AG04450 (cell line): ENCODE measurements at regions not wholly inside any gene's neighbourhood (a gene's known extent, or its start where the extent isn't known, plus 50 kb on each side); places are given as distances from the start of the nearest gene placed in this dataset.

Experiments used
- CTCF ChIA-PET: fragments of 300-600, 350-600 bp; formaldehyde crosslinking; extraction: SDS; loops from one replicate; lab custom pipeline; 2022; ENCODE audit warnings: antibody characterized with exemption, inconsistent platforms; lab: Charles Lee
- POLR2A ChIA-PET: fragments of 350-600 bp; formaldehyde crosslinking; extraction: SDS; loops from one replicate; lab custom pipeline; 2021; ENCODE audit warnings: antibody characterized with exemption, inconsistent platforms; lab: Yijun Ruan, JAX
- DNase-seq: peaks from one replicate; pipeline ENCODE4 v3.0.0-alpha.2; 2011; ENCODE audit warnings: low read depth, low spot score
- H3K27ac ChIP-seq: one replicate; pipeline ENCODE4 v1.5.1; 2012; ENCODE audit warnings: low read depth, low read length, control low read depth
- H3K27me3 ChIP-seq: one replicate; pipeline ENCODE4 v1.6.0; 2012; ENCODE audit warnings: low read length; ENCODE audit not compliant: control insufficient read depth, insufficient read depth
- H3K4me3 ChIP-seq: 2 replicates; pipeline ENCODE4 v1.5.1; 2011; ENCODE audit warnings: mild to moderate bottlenecking, low read depth, low read length, control low read depth
- H3K9me3 ChIP-seq: 2 replicates; pipeline ENCODE4 v1.5.1; 2012; ENCODE audit warnings: low read length; ENCODE audit not compliant: control insufficient read depth, insufficient read depth
- CTCF ChIP-seq: IDR thresholded peaks from 2 replicates; pipeline ENCODE4 v1.5.1; 2011; ENCODE audit warnings: low read depth, low read length, control low read depth, inconsistent platforms

- TF ChIP-seq CTCF, result no peak
- no peaks in the 10 kb centered on the region for H3K27me3 ChIP-seq
- CTCF ChIA-PET, result no interaction called here
- no peak overlapping the region for H3K4me3 ChIP-seq
- DNase-seq, result no peak
- POLR2A ChIA-PET, result no interaction called here
- no peak overlapping the region for H3K27ac ChIP-seq
- no peaks in the 10 kb centered on the region for H3K9me3 ChIP-seq
Measured at GRCh38 chr13:78401873-78402707, 201.3 kb downstream of the POU4F1 start.

- TF ChIP-seq CTCF, result no peak
- no peaks in the 10 kb centered on the region for H3K9me3 ChIP-seq
- H3K4me3 ChIP-seq, result no peak overlapping the region
- DNase-seq, result no peak
- POLR2A ChIA-PET, result no interaction called here
- CTCF ChIA-PET, result no interaction called here
- H3K27me3 ChIP-seq, result no peaks in the 10 kb centered on the region
- H3K27ac ChIP-seq, result no peak overlapping the region
Measured at GRCh38 chr13:78398743-78399410, 204.5 kb downstream of the POU4F1 start.

GRCh38 chr13:78393286-78394142 lies 209.8 kb downstream of the POU4F1 start:
- no peaks in the 10 kb centered on the region for H3K27me3 ChIP-seq
- H3K27ac ChIP-seq, result no peak overlapping the region
- CTCF ChIA-PET, result no interaction called here
- no peak for TF ChIP-seq CTCF
- POLR2A ChIA-PET, result no interaction called here
- H3K4me3 ChIP-seq, result no peak overlapping the region
- DNase-seq, result no peak
- no peaks in the 10 kb centered on the region for H3K9me3 ChIP-seq

GRCh38 chr13:78383899-78384298 lies 219.5 kb downstream of the POU4F1 start:
- POLR2A ChIA-PET, result no interaction called here
- CTCF ChIA-PET, result no interaction called here
- Histone ChIP-seq H3K4me3 (no peak overlapping the region), H3K9me3 (no peaks in the 10 kb centered on the region), H3K27me3 (no peaks in the 10 kb centered on the region), H3K27ac (no peak overlapping the region)
- DNase-seq, result no peak
- TF ChIP-seq CTCF, result no peak

GRCh38 chr13:78383071-78383484 lies 220.3 kb downstream of the POU4F1 start:
- H3K9me3 ChIP-seq, result no peaks in the 10 kb centered on the region
- ChIA-PET POLR2A (no interaction called here), CTCF (no interaction called here)
- no peak overlapping the region for H3K27ac ChIP-seq
- H3K4me3 ChIP-seq, result no peak overlapping the region
- H3K27me3 ChIP-seq, result no peaks in the 10 kb centered on the region
- no peak for DNase-seq
- TF ChIP-seq CTCF, result no peak
